DMS 273 (cell line): ENCODE measurements at regions not wholly inside any gene's neighbourhood (a gene's known extent, or its start where the extent isn't known, plus 50 kb on each side); places are given as distances from the start of the nearest gene placed in this dataset.

Experiments
- DNase-seq: peaks from one replicate; lab custom pipeline; 2025; ENCODE audit not compliant: unreplicated experiment; lab: John Stamatoyannopoulos, UW

GRCh38 chr20:6882561-6883291, 115.2 kb downstream of the BMP2 start:
- DNase-seq = no peak

- no peak for DNase-seq
These were observed 116.6 kb downstream of the BMP2 start for GRCh38 chr20:6884114-6884513.

GRCh38 chr20:6886065-6886729, 118.7 kb downstream of the BMP2 start:
- no peak for DNase-seq

GRCh38 chr20:6887966-6888365, 120.5 kb downstream of the BMP2 start:
- DNase-seq = no peak

- no peak for DNase-seq
These were observed 121.4 kb downstream of the BMP2 start for GRCh38 chr20:6888736-6889395.

- DNase-seq = no peak
These were observed 125.2 kb downstream of the BMP2 start for GRCh38 chr20:6892724-6893123.

GRCh38 chr20:6898928-6899327, 131.4 kb downstream of the BMP2 start:
- DNase-seq = no peak

- DNase-seq = no peak
These were observed 139.4 kb downstream of the BMP2 start for GRCh38 chr20:6906871-6907270.

GRCh38 chr20:6908673-6909072, 141.2 kb downstream of the BMP2 start:
- DNase-seq = no peak

- DNase-seq = no peak
These were observed 142.1 kb downstream of the BMP2 start for GRCh38 chr20:6909608-6910007.

- no peak for DNase-seq
These were observed 147.5 kb downstream of the BMP2 start for GRCh38 chr20:6914986-6915385.

GRCh38 chr20:6916938-6917337, 149.5 kb downstream of the BMP2 start:
- DNase-seq = no peak

GRCh38 chr20:6919792-6920468, 152.4 kb downstream of the BMP2 start:
- no peak for DNase-seq

- DNase-seq = no peak
These were observed 153.6 kb downstream of the BMP2 start for GRCh38 chr20:6920991-6921613.

- no peak for DNase-seq
These were observed 154.4 kb downstream of the BMP2 start for GRCh38 chr20:6921717-6922386.

- DNase-seq = no peak
These were observed 157.2 kb downstream of the BMP2 start for GRCh38 chr20:6924681-6925080.

GRCh38 chr20:6925744-6926278, 158.3 kb downstream of the BMP2 start:
- DNase-seq = no peak

- DNase-seq = peak; percentile 5
These were observed 172.6 kb downstream of the BMP2 start for GRCh38 chr20:6940048-6940447.

- DNase-seq = no peak
These were observed 173.4 kb downstream of the BMP2 start for GRCh38 chr20:6940876-6941275.

GRCh38 chr20:6941571-6941970, 174.1 kb downstream of the BMP2 start:
- DNase-seq = no peak
